Heart right ventricle (tissue), 16 donors: ENCODE measurements at regions not wholly inside any gene's neighbourhood (a gene's known extent, or its start where the extent isn't known, plus 50 kb on each side); places are given as distances from the start of the nearest gene placed in this dataset.

Source experiments
- ATAC-seq, 8 donors: fragments of 200-7000 bp; cut with Tn5 transposase; one replicate each; pipeline ENCODE4 v1.9.1; 2020; ENCODE audit warnings: mild to moderate bottlenecking in 8 of 8, moderate library complexity in 8 of 8, moderate number of reproducible peaks in 1 of 8
- DNase-seq, 2 donors: peaks; one replicate each; pipeline ENCODE4 v3.0.0-alpha.2; 2020
- H3K27ac ChIP-seq, 10 donors: fragments of 200-600 bp; sonication (generic) in 2 of 10; one replicate each; pipeline versions ENCODE4 v1.5.0 to v1.8.0; 2020 to 2022; ENCODE audit warnings: mild to moderate bottlenecking in 3 of 10
- H3K27me3 ChIP-seq, 7 donors: fragments of 200-600 bp; one replicate each; pipeline ENCODE4 v1.8.0; 2021 to 2022; ENCODE audit warnings: mild to moderate bottlenecking in 2 of 7
- H3K36me3 ChIP-seq, 9 donors: fragments of 200-600 bp; sonication (generic) in 1 of 9; one replicate each; pipeline versions ENCODE4 v1.5.0 to v1.8.0; 2020 to 2022; ENCODE audit warnings: mild to moderate bottlenecking in 2 of 9
- H3K4me1 ChIP-seq, 9 donors: fragments of 200-600 bp; sonication (generic) in 1 of 9; one replicate each; pipeline versions ENCODE4 v1.5.0 to v1.8.0; 2020 to 2022; ENCODE audit warnings: mild to moderate bottlenecking in 4 of 9
- H3K4me3 ChIP-seq, 10 donors: fragments of 200-600 bp; sonication (generic) in 2 of 10; one replicate each; pipeline versions ENCODE4 v1.5.0 to v1.8.0; 2020 to 2022; ENCODE audit warnings: mild to moderate bottlenecking in 7 of 10, moderate library complexity in 2 of 10
- H3K9me3 ChIP-seq, 11 donors: fragments of 200-600 bp in 10 of 11; sonication (generic) in 2 of 11; one replicate each; pipeline versions ENCODE4 v1.5.0 to v1.8.0; 2013 to 2022; ENCODE audit warnings: mild to moderate bottlenecking in 2 of 11, control low read depth in 1 of 11, moderate library complexity in 1 of 11
- CTCF ChIP-seq, 9 donors: fragments of 200-600 bp; sonication (generic) in 2 of 9; IDR thresholded peaks; one replicate each; pipeline versions ENCODE4 v1.5.0 to v1.8.0; 2021 to 2022; ENCODE audit warnings: antibody characterized with exemption in 9 of 9, mild to moderate bottlenecking in 5 of 9, moderate library complexity in 1 of 9
- WGBS, 2 donors: extraction: QIAGEN DNeasy Blood & Tissue Kit; methylation state at CpG; one replicate each; pipeline ENCODE4 v1.1.7; 2013; ENCODE audit warnings: inconsistent platforms in 1 of 2; 5-methylcytosine and 5-hydroxymethylcytosine counted together
- intact Hi-C, 10 donors: fragments of 100-400 bp; cut with DNase I; formaldehyde crosslinking; loops; one replicate each; pipeline versions ENCODE4 v1.11.1 to v1.14.2; 2022
- donor health status: Arrhythmogenic right ventricular cardiomyopathy.
- donor health status: ischemic (EF 13 %, LVEDD 7.1; RV severe dilation, severe dysfunction).
- donor health status: healthy with polysubstance abuse.
- donor health status: DM: no; HTN: yes; CAD: no.
- donor health status: DM: no; HTN: no; CAD: no.
- donor health status: ischemic (EF 25% LVEDD 6.9; RV normal size, moderate dysfunction).
- donor health status: ischemic (EF 25% LVEDD 5.7; RV mildly dilated, moderate dysfunction).
- donor health status: healthy.
- donor health status: DM: yes; HTN: yes; CAD: no.
- donor health status: Ischemic cardiomyopathy.
- donor health status: ischemic (EF 35%, LVEDD 5.7; RV mildly dilated, moderate dysfunction).
- donor health status: nonischemic (EF 11% LVEDD 7.7; RV severe dilation, severe dysfunction).
- donor health status: DM: yes; HTN: yes; CAD: no.
- donor health status: PGD.
- donor health status: ischemic (EF 29% LVEDD 5.4; RV normal size, mild dysfunction).
- donor health status: nonischemic (EF 23%, LVEDD 6.1; RV moderate dilation, normal function).

- Histone ChIP-seq H3K27me3 (no peaks in the 10 kb centered on the region), H3K9me3 (peaks cover 0 to 21% (median 8%) of the 10 kb centered on the region in 11 donors), H3K4me1 (no peaks in the 10 kb centered on the region), H3K36me3 (no peaks in the 10 kb centered on the region), H3K27ac (no peak overlapping the region), H3K4me3 (no peak overlapping the region)
- intact Hi-C loops = no loop called here
- DNase-seq (no peak), ATAC-seq (no peak)
- TF ChIP-seq CTCF (IDR thresholded peaks at IDR 0.05) = no peak
- 95 to 96% methylated on average over 2 of the region's 2 CpGs for WGBS, 2 donors
Observed at GRCh38 chr18:41899535-41899934, 55.5 kb upstream of the PIK3C3 start.

- ATAC-seq (no peak), DNase-seq (no peak)
- intact Hi-C loops = no loop called here
- Histone ChIP-seq H3K36me3 (no peaks in the 10 kb centered on the region), H3K4me3 (no peak overlapping the region), H3K9me3 (peaks cover 0 to 21% (median 8%) of the 10 kb centered on the region in 11 donors), H3K4me1 (no peaks in the 10 kb centered on the region), H3K27me3 (no peaks in the 10 kb centered on the region), H3K27ac (no peak overlapping the region)
- TF ChIP-seq CTCF (IDR thresholded peaks at IDR 0.05) = no peak
Observed at GRCh38 chr18:41893432-41893831, 61.6 kb upstream of the PIK3C3 start.

- Histone ChIP-seq H3K4me1 (no peaks in the 10 kb centered on the region), H3K36me3 (no peaks in the 10 kb centered on the region), H3K27ac (no peak overlapping the region), H3K9me3 (no peaks in the 10 kb centered on the region), H3K4me3 (no peak overlapping the region), H3K27me3 (no peaks in the 10 kb centered on the region)
- DNase-seq = no peak
- TF ChIP-seq CTCF (IDR thresholded peaks at IDR 0.05) = no peak
- intact Hi-C loops = no loop called here
- no peak for ATAC-seq
- WGBS, 2 donors = 35 to 64% methylated on average over 1 of the region's 1 CpG
Observed at GRCh38 chr18:41887100-41887499, 67.9 kb upstream of the PIK3C3 start.

- Histone ChIP-seq H3K9me3 (no peaks in the 10 kb centered on the region), H3K27me3 (no peaks in the 10 kb centered on the region), H3K27ac (no peak overlapping the region), H3K4me3 (no peak overlapping the region), H3K4me1 (no peaks in the 10 kb centered on the region), H3K36me3 (no peaks in the 10 kb centered on the region)
- no peak for ATAC-seq
- 76% methylated on average over 12 of the region's 12 CpGs for WGBS, 2 donors
- no peak for DNase-seq
- intact Hi-C loops = no loop called here
- TF ChIP-seq CTCF (IDR thresholded peaks at IDR 0.05) = no peak
Observed at GRCh38 chr18:41886126-41886807, 68.8 kb upstream of the PIK3C3 start.
